Adrenal gland (tissue), 5 donors: ENCODE measurements at regions not wholly inside any gene's neighbourhood (a gene's known extent, or its start where the extent isn't known, plus 50 kb on each side); places are given as distances from the start of the nearest gene placed in this dataset.

Experiments
- CTCF ChIP-seq, 6 experiments: fragments of 450-650 bp in 4 of 6; fragments of 200-600 bp in 2 of 6; sonication (generic) in 1 of 6; IDR thresholded peaks; 1 replicate in 5 of 6; 2 replicates in 1 of 6; pipeline versions ENCODE4 v1.5.1 to v1.8.0; 2016 to 2021; ENCODE audit warnings: antibody characterized with exemption in 6 of 6, mild to moderate bottlenecking in 2 of 6, moderate library complexity in 1 of 6
- POLR2A ChIP-seq, 2 donors: fragments of 450-650 bp; IDR thresholded peaks; one replicate each; pipeline ENCODE4 v1.6.1; 2017; ENCODE audit warnings: antibody characterized with exemption in 2 of 2, mild to moderate bottlenecking in 2 of 2, moderate library complexity in 1 of 2
- donor health status: DM: no; HTN: no; CAD: no.

GRCh38 chr1:221841251-221841982 is 99.5 kb upstream of the DUSP10 start:
- TF ChIP-seq CTCF (IDR thresholded peaks at IDR 0.05) (no peak), POLR2A (IDR thresholded peaks at IDR 0.05) (no peak)
